ENCODE measurements at regions not wholly inside any gene's neighbourhood (a gene's known extent, or its start where the extent isn't known, plus 50 kb on each side); places are given as distances from the start of the nearest gene placed in this dataset.
A peak's percentile ranks its signal among the peaks of the same experiment; 100 is the strongest.

- DNase-seq (ENCODE audit: extremely low spot score in 2 of 2) = no peak
- no peaks in the 10 kb centered on the region for H3K27me3 ChIP-seq
- H3K27ac ChIP-seq = no peak overlapping the region
- H3K9me3 ChIP-seq = no peaks in the 10 kb centered on the region
- TF ChIP-seq CTCF (IDR thresholded peaks at IDR 0.05) (peak; percentile 73 to 84 (median 83)), POLR2AphosphoS5 (IDR thresholded peaks at IDR 0.05; ENCODE audit: insufficient read depth in 1 of 2, low read depth in 1 of 2) (no peak), POLR2A (IDR thresholded peaks at IDR 0.05) (no peak)
- H3K36me3 ChIP-seq = no peaks in the 10 kb centered on the region
- no peaks in the 10 kb centered on the region for H3K4me1 ChIP-seq
- no peak overlapping the region for H3K4me3 ChIP-seq
- intact Hi-C loops (cut with DNase I) = no loop called here
Observed at GRCh38 chr10:129030996-129031843, 435.8 kb upstream of the MGMT start.

DNA sequence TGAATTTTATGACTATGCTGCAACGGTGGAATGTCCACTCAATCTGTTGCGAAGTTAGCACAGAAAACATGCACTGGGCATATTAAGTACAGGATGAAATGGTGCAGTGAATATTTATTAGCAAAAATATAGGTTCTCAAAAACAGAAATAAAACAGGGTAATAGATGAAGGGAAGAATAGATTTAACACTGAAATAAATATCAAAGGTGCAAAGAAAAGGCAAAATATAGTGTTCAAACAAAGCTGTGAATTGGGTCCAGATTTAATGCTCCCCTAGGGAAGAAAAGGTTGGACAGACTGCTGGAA, 435.2 kb upstream of the MGMT start:
- TF ChIP-seq CTCF (IDR thresholded peaks at IDR 0.05) (no peak), POLR2AphosphoS5 (IDR thresholded peaks at IDR 0.05; ENCODE audit: insufficient read depth in 1 of 2, low read depth in 1 of 2) (no peak), POLR2A (IDR thresholded peaks at IDR 0.05) (no peak)
- intact Hi-C loops (cut with DNase I) = no loop called here

DNA sequence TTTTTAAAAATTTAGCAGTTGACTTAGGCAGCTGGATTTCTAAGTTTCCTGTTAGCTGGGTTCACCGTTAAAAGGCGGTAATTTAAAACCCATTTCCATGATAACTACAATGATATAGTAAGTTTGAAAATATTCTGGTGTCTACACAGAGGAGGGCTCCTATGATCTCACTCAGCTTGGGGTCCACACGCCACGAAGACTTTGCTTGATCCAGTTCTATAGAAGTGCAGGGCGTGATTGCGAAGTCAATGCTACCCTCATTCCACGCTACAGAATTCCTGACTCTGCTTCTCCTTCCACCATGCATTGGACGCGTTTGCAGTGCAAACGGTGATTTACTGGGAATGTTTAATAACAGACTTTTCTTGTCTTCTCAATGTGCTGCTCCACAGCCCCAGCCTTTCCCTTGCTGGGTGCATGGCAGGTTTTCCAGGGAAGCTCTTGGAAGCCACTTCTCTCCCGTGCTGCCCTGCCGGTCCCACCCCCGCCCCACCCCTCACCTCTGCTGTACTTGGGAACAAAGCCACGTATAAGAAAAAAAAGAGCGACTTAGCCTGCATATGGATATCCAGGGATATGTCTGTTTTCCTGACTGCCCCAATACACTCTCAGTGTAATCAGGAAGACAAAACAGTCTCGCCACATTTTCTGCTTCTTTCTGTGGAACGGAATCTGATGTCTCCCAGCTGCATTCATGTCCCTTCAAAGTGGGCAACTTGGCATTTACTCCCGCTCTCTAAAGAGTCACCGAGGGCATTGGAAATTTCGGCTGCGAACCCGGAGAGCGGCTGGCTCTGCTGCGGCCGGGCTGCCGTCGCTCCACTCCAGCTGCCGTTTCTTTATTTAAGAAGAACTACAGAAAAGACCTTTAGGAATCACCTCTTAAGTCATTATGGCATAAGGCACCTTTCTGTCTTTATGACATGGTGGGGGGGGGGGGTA, 434.4 kb upstream of the MGMT start:
- H3K4me3 ChIP-seq = no peak overlapping the region
- intact Hi-C loops (cut with DNase I) = no loop called here
- H3K9me3 ChIP-seq = no peaks in the 10 kb centered on the region
- DNase-seq (ENCODE audit: extremely low spot score in 2 of 2) = no peak
- no peak for TF ChIP-seq CTCF (IDR thresholded peaks at IDR 0.05)
- no peak for TF ChIP-seq POLR2A (IDR thresholded peaks at IDR 0.05)
- TF ChIP-seq POLR2AphosphoS5 (IDR thresholded peaks at IDR 0.05; ENCODE audit: insufficient read depth in 1 of 2, low read depth in 1 of 2) = no peak
- no peaks in the 10 kb centered on the region for H3K27me3 ChIP-seq
- H3K36me3 ChIP-seq = no peaks in the 10 kb centered on the region
- H3K27ac ChIP-seq = no peak overlapping the region
- no peaks in the 10 kb centered on the region for H3K4me1 ChIP-seq

More for the DNA sequence above, 435.2 kb upstream of the MGMT start:
- Histone ChIP-seq H3K36me3 (no peaks in the 10 kb centered on the region), H3K27me3 (no peaks in the 10 kb centered on the region), H3K4me1 (no peaks in the 10 kb centered on the region), H3K4me3 (no peak overlapping the region), H3K27ac (no peak overlapping the region), H3K9me3 (no peaks in the 10 kb centered on the region)
- DNase-seq (ENCODE audit: extremely low spot score in 2 of 2) = no peak

- intact Hi-C loops (cut with DNase I) = no loop called here
- DNase-seq (ENCODE audit: extremely low spot score in 2 of 2) = no peak
Observed at GRCh38 chr10:129033340-129033739, 433.7 kb upstream of the MGMT start.

More at GRCh38 chr10:129033340-129033739, 433.7 kb upstream of the MGMT start:
- no peaks in the 10 kb centered on the region for H3K36me3 ChIP-seq
- no peaks in the 10 kb centered on the region for H3K27me3 ChIP-seq
- H3K4me3 ChIP-seq = no peak overlapping the region
- TF ChIP-seq POLR2AphosphoS5 (IDR thresholded peaks at IDR 0.05; ENCODE audit: insufficient read depth in 1 of 2, low read depth in 1 of 2) = no peak
- TF ChIP-seq CTCF (IDR thresholded peaks at IDR 0.05) = no peak
- TF ChIP-seq POLR2A (IDR thresholded peaks at IDR 0.05) = no peak
- H3K4me1 ChIP-seq = no peaks in the 10 kb centered on the region
- H3K9me3 ChIP-seq = no peaks in the 10 kb centered on the region
- H3K27ac ChIP-seq = no peak overlapping the region
